Body of pancreas (tissue), 4 donors: ENCODE measurements at regions not wholly inside any gene's neighbourhood (a gene's known extent, or its start where the extent isn't known, plus 50 kb on each side); places are given as distances from the start of the nearest gene placed in this dataset.

Experiments used
- ATAC-seq: fragments of 150-250 bp; one replicate; pipeline ENCODE4 v1.9.1; 2016
- DNase-seq, 4 donors: peaks; one replicate each; pipeline ENCODE4 v3.0.0-alpha.2; 2019
- H3K27ac ChIP-seq, 4 donors: fragments of 200-600 bp; sonication (generic); 1 replicate in 3 of 4; 2 replicates in 1 of 4; pipeline versions ENCODE4 v1.5.1 to v1.6.1; 2016 to 2019; ENCODE audit warnings: mild to moderate bottlenecking in 1 of 4, mixed read lengths in 1 of 4, moderate library complexity in 1 of 4
- H3K27me3 ChIP-seq, 2 donors: fragments of 200-600 bp; sonication (generic); one replicate each; pipeline ENCODE4 v1.6.0; 2016; ENCODE audit warnings: mild to moderate bottlenecking in 1 of 2
- H3K36me3 ChIP-seq, 2 donors: fragments of 200-600 bp; sonication (generic); replicated peaks in 1 of 2; 2 replicates each; pipeline ENCODE4 v1.5.1; 2016; ENCODE audit warnings: low read depth in 2 of 2; ENCODE audit not compliant: insufficient read depth in 1 of 2
- H3K4me1 ChIP-seq: fragments of 200-600 bp; sonication (generic); one replicate; pipeline ENCODE4 v1.6.0; 2016
- H3K4me3 ChIP-seq, 2 donors: fragments of 200-600 bp; sonication (generic); 1 replicate in 1 of 2; 2 replicates in 1 of 2; pipeline ENCODE4 v1.5.1; 2016 to 2019
- H3K9me3 ChIP-seq, 3 donors: fragments of 200-600 bp; sonication (generic); 1 replicate in 2 of 3; 2 replicates in 1 of 3; pipeline ENCODE4 v1.5.1; 2016
- POLR2A ChIP-seq, 3 donors: fragments of 450-650 bp; IDR thresholded peaks; one replicate each; pipeline ENCODE4 v1.6.1; 2016; ENCODE audit warnings: antibody characterized with exemption in 3 of 3, mild to moderate bottlenecking in 2 of 3
- WGBS, 2 donors: methylation state at CpG; one replicate each; pipeline ENCODE4 v1.1.5; 2017; 5-methylcytosine and 5-hydroxymethylcytosine counted together
- intact Hi-C: fragments of 100-400 bp; cut with DNase I; formaldehyde crosslinking; loops from one replicate; pipeline ENCODE4 v1.15.1; 2023
- TF ChIP-seq, protein P1 (sequence below), 7 experiments: fragments of 450-650 bp in 4 of 7; fragments of 200-600 bp in 3 of 7; sonication (generic) in 3 of 7; IDR thresholded peaks; one replicate each; pipeline ENCODE4 v1.5.1; 2016 to 2019; ENCODE audit warnings: antibody characterized with exemption in 7 of 7

DNA sequence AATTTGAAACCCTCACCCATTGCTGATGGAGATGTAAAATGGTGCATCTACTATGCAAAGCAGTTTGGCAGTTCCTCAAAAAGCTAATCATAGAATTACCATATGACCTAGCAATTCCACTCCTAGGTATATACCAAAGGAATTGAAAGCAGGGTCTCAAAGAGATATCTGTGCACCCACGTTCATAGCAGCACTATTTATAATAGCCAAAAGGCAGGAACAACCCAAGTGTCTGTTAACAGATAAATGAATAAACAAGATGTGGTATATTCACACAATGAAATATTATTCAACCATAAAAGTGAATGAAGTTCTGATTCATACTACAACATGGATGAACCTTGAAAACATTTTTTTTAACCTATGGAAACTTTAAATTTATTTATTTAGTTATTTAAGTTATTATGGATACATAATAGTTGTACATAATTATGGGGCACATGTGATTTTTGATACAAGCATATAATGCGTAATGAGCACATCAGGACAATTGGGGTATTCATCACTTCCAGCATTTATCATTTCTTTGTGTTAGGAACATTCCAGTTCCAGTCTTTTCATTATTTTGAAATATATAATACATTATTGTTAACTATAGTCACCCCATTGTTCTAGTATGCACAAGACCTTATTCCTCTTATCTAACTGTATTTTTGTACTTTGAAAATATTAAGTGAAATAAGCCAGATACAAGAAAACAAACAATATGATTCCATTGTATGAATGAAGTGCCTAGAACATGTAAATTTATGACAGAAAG lies 205.6 kb upstream of the CNKSR2 start:
- Histone ChIP-seq H3K9me3 (no peaks in the 10 kb centered on the region), H3K36me3 (no peaks in the 10 kb centered on the region), H3K27ac (no peak overlapping the region), H3K4me1 (no peaks in the 10 kb centered on the region), H3K27me3 (no peaks in the 10 kb centered on the region), H3K4me3 (no peak overlapping the region)
- DNase-seq (no peak), ATAC-seq (no peak)
- intact Hi-C loops = no loop called here
- TF ChIP-seq, protein P1, sequence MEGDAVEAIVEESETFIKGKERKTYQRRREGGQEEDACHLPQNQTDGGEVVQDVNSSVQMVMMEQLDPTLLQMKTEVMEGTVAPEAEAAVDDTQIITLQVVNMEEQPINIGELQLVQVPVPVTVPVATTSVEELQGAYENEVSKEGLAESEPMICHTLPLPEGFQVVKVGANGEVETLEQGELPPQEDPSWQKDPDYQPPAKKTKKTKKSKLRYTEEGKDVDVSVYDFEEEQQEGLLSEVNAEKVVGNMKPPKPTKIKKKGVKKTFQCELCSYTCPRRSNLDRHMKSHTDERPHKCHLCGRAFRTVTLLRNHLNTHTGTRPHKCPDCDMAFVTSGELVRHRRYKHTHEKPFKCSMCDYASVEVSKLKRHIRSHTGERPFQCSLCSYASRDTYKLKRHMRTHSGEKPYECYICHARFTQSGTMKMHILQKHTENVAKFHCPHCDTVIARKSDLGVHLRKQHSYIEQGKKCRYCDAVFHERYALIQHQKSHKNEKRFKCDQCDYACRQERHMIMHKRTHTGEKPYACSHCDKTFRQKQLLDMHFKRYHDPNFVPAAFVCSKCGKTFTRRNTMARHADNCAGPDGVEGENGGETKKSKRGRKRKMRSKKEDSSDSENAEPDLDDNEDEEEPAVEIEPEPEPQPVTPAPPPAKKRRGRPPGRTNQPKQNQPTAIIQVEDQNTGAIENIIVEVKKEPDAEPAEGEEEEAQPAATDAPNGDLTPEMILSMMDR (IDR thresholded peaks at IDR 0.05) = no peak
- TF ChIP-seq POLR2A (IDR thresholded peaks at IDR 0.05) = no peak
- WGBS, 2 donors = 67 to 78% methylated on average over 2 of the region's 2 CpGs

DNA sequence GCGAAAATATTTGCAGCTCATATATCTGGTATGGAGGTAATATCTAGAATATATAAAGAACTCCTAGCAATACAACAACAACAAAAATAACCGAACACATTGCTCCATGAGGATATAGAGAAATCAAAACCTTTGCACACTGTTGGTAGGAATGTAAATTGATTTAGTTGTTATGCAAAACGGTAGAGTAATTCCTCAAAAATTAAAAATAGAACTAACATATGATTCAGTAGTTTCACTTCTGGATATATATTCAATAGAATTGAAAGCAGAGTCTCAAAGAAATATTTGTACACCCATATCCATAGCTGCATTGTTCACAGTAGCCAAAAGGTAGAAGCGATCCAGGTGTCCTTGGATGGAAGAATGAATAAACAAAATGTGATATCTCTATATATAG lies 203.0 kb upstream of the CNKSR2 start:
- no peak overlapping the region for H3K27ac ChIP-seq
- H3K36me3 ChIP-seq = no peaks in the 10 kb centered on the region
- no peak overlapping the region for H3K4me3 ChIP-seq
- no peaks in the 10 kb centered on the region for H3K9me3 ChIP-seq
- 70 to 77% methylated on average over 4 of the region's 4 CpGs for WGBS, 2 donors
- intact Hi-C loops = no loop called here
- TF ChIP-seq POLR2A (IDR thresholded peaks at IDR 0.05) = no peak
- TF ChIP-seq, protein P1 (IDR thresholded peaks at IDR 0.05) = no peak
- no peaks in the 10 kb centered on the region for H3K27me3 ChIP-seq
- DNase-seq = no peak
- no peak for ATAC-seq
- H3K4me1 ChIP-seq = peaks cover 7% of the 10 kb centered on the region

DNA sequence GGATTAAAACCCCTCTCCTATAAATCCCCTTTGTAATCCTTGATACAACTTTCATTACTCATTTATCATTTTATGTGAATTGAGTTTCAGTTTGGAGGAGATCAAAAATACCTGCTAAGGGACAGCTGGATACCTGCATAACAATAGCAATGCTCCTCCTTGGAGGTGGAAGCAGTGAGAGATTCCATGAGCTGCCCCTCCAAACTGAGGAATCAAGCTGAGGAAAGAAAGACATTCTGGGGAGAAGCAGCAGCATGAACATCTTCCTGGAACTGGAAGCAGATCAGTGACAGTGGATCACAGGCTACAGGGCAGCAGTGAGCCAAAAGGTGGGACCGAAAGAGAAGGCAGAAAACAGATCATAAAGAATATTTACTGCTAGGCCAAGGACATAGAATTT lies 199.8 kb upstream of the CNKSR2 start:
- Histone ChIP-seq H3K27ac (no peak overlapping the region), H3K4me1 (peaks cover 7% of the 10 kb centered on the region), H3K27me3 (no peaks in the 10 kb centered on the region), H3K36me3 (no peaks in the 10 kb centered on the region), H3K4me3 (no peak overlapping the region), H3K9me3 (no peaks in the 10 kb centered on the region)
- DNase-seq (no peak), ATAC-seq (no peak)
- intact Hi-C loops = no loop called here
- 38 to 43% methylated on average over 1 of the region's 1 CpG for WGBS, 2 donors
- TF ChIP-seq, protein P1 (IDR thresholded peaks at IDR 0.05) = no peak
- TF ChIP-seq POLR2A (IDR thresholded peaks at IDR 0.05) = no peak

DNA sequence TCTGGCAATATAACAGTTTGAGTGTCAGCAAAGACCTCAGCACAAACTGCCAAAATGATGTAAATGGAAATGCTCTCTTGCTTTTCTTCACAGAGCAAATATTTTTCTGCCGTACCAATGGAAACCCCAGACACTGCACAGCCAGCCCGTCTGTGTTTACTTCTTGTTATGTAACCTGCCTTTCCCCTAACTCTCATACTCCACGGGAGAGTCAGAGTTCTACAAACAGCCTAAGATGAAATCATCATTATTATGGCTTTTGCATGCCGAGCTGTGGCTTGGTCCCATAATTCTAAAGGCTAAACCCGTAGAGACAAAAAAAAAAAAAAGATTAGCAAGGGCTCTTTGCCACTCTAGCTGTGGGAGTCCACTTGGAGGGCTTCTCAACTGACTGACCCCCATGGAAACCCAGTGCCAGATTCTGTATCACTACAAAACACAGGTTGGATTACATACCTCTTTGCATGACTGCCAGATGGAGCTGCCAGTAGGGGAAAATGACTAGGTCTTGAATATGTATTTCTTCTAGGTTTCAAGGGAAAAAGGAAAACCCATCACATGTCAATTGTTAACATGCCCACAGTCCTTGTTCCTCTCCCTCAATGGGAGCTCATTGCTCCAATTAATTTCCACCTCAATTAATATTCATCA lies 197.2 kb upstream of the CNKSR2 start:
- H3K4me3 ChIP-seq = no peak overlapping the region
- ATAC-seq (peak; percentile 50), DNase-seq (peak in 1 of 4 donors; percentile 6)
- TF ChIP-seq POLR2A (IDR thresholded peaks at IDR 0.05) = no peak
- TF ChIP-seq, protein P1 (IDR thresholded peaks at IDR 0.05) = no peak
- intact Hi-C loops = no loop called here
- no peaks in the 10 kb centered on the region for H3K9me3 ChIP-seq
- H3K27ac ChIP-seq = no peak overlapping the region
- no peaks in the 10 kb centered on the region for H3K36me3 ChIP-seq
- H3K27me3 ChIP-seq = no peaks in the 10 kb centered on the region
- 22 to 39% methylated on average over 5 of the region's 5 CpGs for WGBS, 2 donors
- peaks cover 7% of the 10 kb centered on the region for H3K4me1 ChIP-seq
